Activated naive CD8-positive, alpha-beta T cell treated with anti-CD3 and anti-CD28 coated beads, Interleukin-2, amount 50 U/mL, for 24 hours (primary cell): ENCODE measurements at regions not wholly inside any gene's neighbourhood (a gene's known extent, or its start where the extent isn't known, plus 50 kb on each side); places are given as distances from the start of the nearest gene placed in this dataset.
A peak's percentile ranks its signal among the peaks of the same experiment; 100 is the strongest.
"Not testable (repeated sequence)": the region's sequence is repeated elsewhere in the genome, so short reads cannot be mapped to it uniquely, and the experiment has no call there.

ENCODE experiments used
- ATAC-seq: fragments of 150-1000 bp; cut with Tn5 transposase; one replicate; pipeline ENCODE4 v1.10.0; 2021
- DNase-seq: peaks from one replicate; pipeline ENCODE4 v3.0.0; 2021
- H3K27ac Mint-ChIP-seq: one replicate; pipeline ENCODE4 v1.8.0; 2021; ENCODE audit warnings: mild to moderate bottlenecking, mixed read lengths
- H3K27me3 Mint-ChIP-seq: one replicate; pipeline ENCODE4 v1.8.0; 2021; ENCODE audit warnings: mixed read lengths
- H3K36me3 Mint-ChIP-seq: one replicate; pipeline ENCODE4 v1.8.0; 2021; ENCODE audit warnings: low read depth, mixed read lengths
- H3K4me1 Mint-ChIP-seq: one replicate; pipeline ENCODE4 v1.8.0; 2021; ENCODE audit warnings: mixed read lengths
- H3K4me3 Mint-ChIP-seq: one replicate; pipeline ENCODE4 v1.8.0; 2021; ENCODE audit warnings: mild to moderate bottlenecking, moderate library complexity, mixed read lengths
- H3K9me3 Mint-ChIP-seq: one replicate; pipeline ENCODE4 v1.8.0; 2021; ENCODE audit warnings: mixed read lengths

DNA sequence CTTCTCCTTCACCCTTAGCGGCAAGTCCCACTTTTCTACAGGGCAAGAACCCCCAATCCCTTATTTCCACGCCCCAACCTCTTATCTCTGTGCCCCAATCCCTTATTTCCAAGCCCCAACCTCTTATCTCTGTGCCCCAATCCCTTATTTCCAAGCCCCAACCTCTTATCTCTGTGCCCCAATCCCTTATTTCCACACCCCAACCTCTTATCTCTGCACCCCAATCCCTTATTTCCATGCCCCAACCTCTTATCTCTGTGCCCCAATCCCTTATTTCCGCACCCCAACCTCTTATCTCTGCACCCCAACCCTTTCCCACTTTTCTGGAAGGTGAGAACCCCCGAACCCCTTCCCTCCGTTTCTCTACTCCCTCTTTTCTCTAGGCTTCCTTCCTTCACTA lies 116.1 kb upstream of the GJE1 start:
- Mint-ChIP-seq H3K27me3 (peaks cover 18% of the 10 kb centered on the region), H3K4me1 (peaks cover 29% of the 10 kb centered on the region)
- DNase-seq, H3K36me3 Mint-ChIP-seq, ATAC-seq, H3K27ac Mint-ChIP-seq, H3K9me3 Mint-ChIP-seq, H3K4me3 Mint-ChIP-seq: not testable (repeated sequence)

DNA sequence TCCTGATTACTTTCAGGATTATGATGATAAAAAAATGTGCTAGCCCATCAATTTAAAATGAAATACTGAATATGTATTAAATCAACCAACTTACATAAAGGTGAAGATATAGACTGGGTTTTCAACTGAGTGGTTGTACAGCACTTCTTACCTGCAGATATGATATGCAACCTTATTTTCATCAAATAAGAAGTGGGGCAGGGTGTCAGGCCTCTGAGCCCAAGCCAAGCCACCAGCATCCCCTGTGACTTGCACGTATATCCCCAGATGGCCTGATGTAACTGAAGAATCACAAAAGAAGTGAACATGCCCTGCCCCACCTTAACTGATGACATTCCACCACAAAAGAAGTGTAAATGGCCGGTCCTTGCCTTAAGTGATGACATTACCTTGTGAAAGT lies 117.3 kb upstream of the GJE1 start:
- not testable (repeated sequence) for H3K27ac Mint-ChIP-seq, ATAC-seq, DNase-seq, H3K9me3 Mint-ChIP-seq, H3K36me3 Mint-ChIP-seq, H3K4me3 Mint-ChIP-seq
- Mint-ChIP-seq H3K4me1 (peaks cover 29% of the 10 kb centered on the region), H3K27me3 (peaks cover 22% of the 10 kb centered on the region)

GRCh38 chr6:142015011-142015410 lies 117.7 kb upstream of the GJE1 start:
- Mint-ChIP-seq H3K36me3 (peaks cover 7% of the 10 kb centered on the region), H3K27ac (no peak overlapping the region), H3K27me3 (peaks cover 22% of the 10 kb centered on the region), H3K9me3 (no peaks in the 10 kb centered on the region), H3K4me3 (no peak overlapping the region), H3K4me1 (peaks cover 29% of the 10 kb centered on the region)
- DNase-seq, result no peak
- no peak for ATAC-seq

DNA sequence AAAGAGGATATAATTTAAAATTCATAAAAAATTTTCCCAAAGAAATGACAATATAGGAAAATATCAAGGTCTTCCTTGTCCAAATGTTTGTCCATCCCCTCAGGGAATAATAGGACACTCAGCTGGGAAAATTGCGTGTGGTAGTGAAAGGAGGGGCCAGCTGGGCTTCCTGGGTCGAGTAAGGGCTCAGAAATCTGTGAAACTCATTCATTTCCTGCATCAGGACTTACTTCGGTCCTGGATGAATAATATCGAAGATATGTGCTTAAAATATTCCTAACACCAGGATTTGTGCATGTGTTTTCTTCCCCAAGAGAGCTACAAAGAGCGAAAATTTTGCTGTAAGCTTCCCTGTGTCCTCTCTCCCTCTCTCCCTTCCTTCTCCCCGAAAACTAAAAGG lies 118.2 kb upstream of the GJE1 start:
- DNase-seq (no peak), ATAC-seq (no peak)
- H3K27ac Mint-ChIP-seq, result no peak overlapping the region
- peaks cover 7% of the 10 kb centered on the region for H3K36me3 Mint-ChIP-seq
- H3K4me3 Mint-ChIP-seq, result no peak overlapping the region
- no peaks in the 10 kb centered on the region for H3K9me3 Mint-ChIP-seq
- peaks cover 29% of the 10 kb centered on the region for H3K4me1 Mint-ChIP-seq
- peaks cover 22% of the 10 kb centered on the region for H3K27me3 Mint-ChIP-seq

- no peak for DNase-seq
- no peak for ATAC-seq
- H3K27me3 Mint-ChIP-seq, result peaks cover 22% of the 10 kb centered on the region
- no peak overlapping the region for H3K4me3 Mint-ChIP-seq
- no peaks in the 10 kb centered on the region for H3K9me3 Mint-ChIP-seq
- no peak overlapping the region for H3K27ac Mint-ChIP-seq
- H3K36me3 Mint-ChIP-seq, result peaks cover 7% of the 10 kb centered on the region
- H3K4me1 Mint-ChIP-seq, result peaks cover 29% of the 10 kb centered on the region
These were observed 118.7 kb upstream of the GJE1 start for GRCh38 chr6:142013875-142014495.

DNA sequence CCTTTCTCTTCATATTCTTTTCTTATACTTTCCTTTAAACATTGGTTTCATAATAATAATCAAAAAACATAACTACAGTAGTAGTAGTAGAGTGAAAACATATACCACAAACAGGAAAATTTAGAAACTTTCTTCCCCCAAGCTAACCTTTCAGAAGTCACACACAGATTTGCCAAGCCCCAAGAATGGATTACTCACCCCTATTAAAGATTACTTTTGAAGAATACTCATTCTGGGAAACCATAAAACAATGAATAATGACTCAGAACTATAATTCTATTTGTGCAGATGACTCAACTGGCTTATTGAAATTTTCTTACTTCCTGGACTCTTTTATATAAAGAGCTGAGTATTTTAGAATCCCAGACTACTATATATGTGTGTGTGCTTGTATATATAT lies 119.4 kb upstream of the GJE1 start:
- Mint-ChIP-seq H3K4me1 (peaks cover 31% of the 10 kb centered on the region), H3K36me3 (peaks cover 7% of the 10 kb centered on the region), H3K27ac (peak overlapping the region; percentile 65), H3K9me3 (no peaks in the 10 kb centered on the region), H3K27me3 (peaks cover 24% of the 10 kb centered on the region), H3K4me3 (no peak overlapping the region)
- ATAC-seq (peak; percentile 96), DNase-seq (no peak)

- no peak overlapping the region for H3K27ac Mint-ChIP-seq
- no peak overlapping the region for H3K4me3 Mint-ChIP-seq
- peaks cover 7% of the 10 kb centered on the region for H3K36me3 Mint-ChIP-seq
- H3K9me3 Mint-ChIP-seq, result no peaks in the 10 kb centered on the region
- ATAC-seq (no peak), DNase-seq (no peak)
- H3K4me1 Mint-ChIP-seq, result peaks cover 31% of the 10 kb centered on the region
- H3K27me3 Mint-ChIP-seq, result peaks cover 19% of the 10 kb centered on the region
These were observed 121.0 kb upstream of the GJE1 start for GRCh38 chr6:142011775-142012174.

DNA sequence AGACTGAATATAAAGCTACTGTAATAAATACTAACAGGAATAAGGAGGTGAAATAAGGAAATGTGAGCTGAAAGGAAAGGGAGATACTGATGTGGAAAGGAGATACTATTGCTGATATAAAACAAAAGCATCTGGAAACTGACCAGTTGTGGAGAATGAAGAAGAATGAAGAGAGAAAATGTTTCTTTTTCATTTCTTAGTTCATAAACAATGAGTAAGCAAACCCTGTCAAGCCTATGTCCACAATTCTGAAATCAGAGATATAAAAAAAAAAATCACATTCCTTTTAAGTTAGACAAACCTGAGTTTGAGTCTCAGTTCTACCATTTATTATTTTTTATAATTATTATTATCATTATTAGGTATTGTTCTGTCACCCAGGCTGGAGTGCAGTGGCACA lies 121.6 kb upstream of the GJE1 start:
- H3K27ac Mint-ChIP-seq, result no peak overlapping the region
- DNase-seq (no peak), ATAC-seq (no peak)
- H3K36me3 Mint-ChIP-seq, result peaks cover 7% of the 10 kb centered on the region
- H3K4me3 Mint-ChIP-seq, result no peak overlapping the region
- peaks cover 31% of the 10 kb centered on the region for H3K4me1 Mint-ChIP-seq
- peaks cover 19% of the 10 kb centered on the region for H3K27me3 Mint-ChIP-seq
- no peaks in the 10 kb centered on the region for H3K9me3 Mint-ChIP-seq

DNA sequence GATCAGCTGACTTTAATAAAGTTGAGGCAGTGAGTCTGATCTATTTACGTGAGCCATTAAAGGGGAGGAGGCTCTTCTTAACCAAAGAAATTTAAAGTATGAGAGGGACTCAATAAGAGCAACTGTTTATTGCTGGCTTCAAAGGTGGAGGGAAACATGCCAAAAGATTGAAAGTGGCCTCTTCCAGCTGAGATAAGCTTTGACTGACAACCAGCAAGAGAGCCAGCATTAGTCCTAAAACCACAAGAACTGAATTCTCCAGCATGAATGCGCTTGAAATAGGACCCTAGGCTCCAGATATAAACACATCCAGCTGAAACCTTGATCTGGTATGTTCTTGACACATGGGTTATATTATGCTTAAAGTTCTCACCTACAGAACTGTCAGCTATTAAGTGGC lies 123.1 kb upstream of the GJE1 start:
- peaks cover 13% of the 10 kb centered on the region for H3K27me3 Mint-ChIP-seq

GRCh38 chr6:142008781-142009180 lies 123.9 kb upstream of the GJE1 start:
- Mint-ChIP-seq H3K9me3 (no peaks in the 10 kb centered on the region), H3K4me3 (no peak overlapping the region), H3K27me3 (peaks cover 9% of the 10 kb centered on the region), H3K36me3 (peaks cover 7% of the 10 kb centered on the region), H3K4me1 (peaks cover 19% of the 10 kb centered on the region), H3K27ac (no peak overlapping the region)
- DNase-seq (no peak), ATAC-seq (no peak)

More for the DNA sequence above, 123.1 kb upstream of the GJE1 start:
- Mint-ChIP-seq H3K9me3 (no peaks in the 10 kb centered on the region), H3K4me1 (peaks cover 27% of the 10 kb centered on the region), H3K27ac (no peak overlapping the region), H3K4me3 (no peak overlapping the region), H3K36me3 (peaks cover 7% of the 10 kb centered on the region)
- ATAC-seq (no peak), DNase-seq (no peak)

DNA sequence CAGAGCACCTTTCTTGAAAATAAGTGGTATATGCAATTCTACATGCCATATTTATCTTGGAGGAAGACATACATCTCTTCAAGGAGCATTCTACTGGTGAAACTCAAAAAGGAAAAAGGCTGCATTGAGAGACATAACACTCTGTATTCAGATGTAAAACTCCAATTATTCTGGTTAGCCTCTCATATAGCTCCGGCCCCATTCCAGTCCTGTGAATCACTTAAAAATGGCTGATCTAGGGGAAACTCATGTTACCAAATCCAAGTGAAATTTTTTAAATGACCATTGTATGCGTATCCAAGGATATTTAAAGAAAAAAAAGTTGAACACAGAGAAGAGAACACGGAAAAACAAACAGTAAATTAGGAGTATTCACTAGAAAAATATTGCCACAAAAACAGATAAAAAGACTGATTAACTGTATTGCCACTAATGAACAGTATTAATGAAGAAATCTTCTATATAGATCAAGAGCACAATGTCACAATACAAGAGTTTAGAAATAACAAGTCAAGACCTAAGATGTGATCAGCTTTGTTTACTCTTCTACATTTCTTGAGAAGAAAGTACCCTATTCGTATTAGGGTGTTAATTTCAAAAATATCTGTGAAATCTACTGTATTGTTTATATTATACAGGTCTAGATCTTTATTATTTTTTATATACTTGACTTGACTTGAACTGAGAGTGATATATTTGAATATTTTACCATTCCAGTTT lies 124.5 kb upstream of the GJE1 start:
- Mint-ChIP-seq H3K4me1 (peaks cover 14% of the 10 kb centered on the region), H3K27ac (no peak overlapping the region), H3K27me3 (peaks cover 9% of the 10 kb centered on the region), H3K36me3 (peaks cover 7% of the 10 kb centered on the region), H3K9me3 (no peaks in the 10 kb centered on the region), H3K4me3 (no peak overlapping the region)
- DNase-seq (no peak), ATAC-seq (no peak)

DNA sequence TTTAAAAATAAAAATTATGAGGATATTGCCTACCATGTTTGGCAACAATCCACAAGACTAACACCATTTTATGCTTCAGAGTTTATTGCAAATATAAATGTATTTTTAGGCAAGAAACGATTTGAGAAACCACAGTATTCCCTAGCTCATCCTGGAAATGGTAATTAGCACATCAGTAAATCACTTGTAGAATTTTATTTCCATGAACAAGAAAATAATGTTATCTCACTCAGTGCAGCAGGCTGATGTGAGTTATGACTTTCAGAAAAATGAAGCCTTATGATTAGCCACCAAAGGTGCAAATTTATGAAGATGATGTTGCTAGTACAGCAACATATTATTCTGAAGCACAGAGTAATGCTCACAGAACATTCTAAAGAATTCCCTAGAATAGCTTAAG lies 127.7 kb upstream of the GJE1 start:
- no peak overlapping the region for H3K27ac Mint-ChIP-seq
- peaks cover 4% of the 10 kb centered on the region for H3K9me3 Mint-ChIP-seq
- H3K27me3 Mint-ChIP-seq, result peaks cover 2% of the 10 kb centered on the region
- no peaks in the 10 kb centered on the region for H3K36me3 Mint-ChIP-seq
- ATAC-seq, result no peak
- no peak overlapping the region for H3K4me3 Mint-ChIP-seq
- peaks cover 2% of the 10 kb centered on the region for H3K4me1 Mint-ChIP-seq
- no peak for DNase-seq

DNA sequence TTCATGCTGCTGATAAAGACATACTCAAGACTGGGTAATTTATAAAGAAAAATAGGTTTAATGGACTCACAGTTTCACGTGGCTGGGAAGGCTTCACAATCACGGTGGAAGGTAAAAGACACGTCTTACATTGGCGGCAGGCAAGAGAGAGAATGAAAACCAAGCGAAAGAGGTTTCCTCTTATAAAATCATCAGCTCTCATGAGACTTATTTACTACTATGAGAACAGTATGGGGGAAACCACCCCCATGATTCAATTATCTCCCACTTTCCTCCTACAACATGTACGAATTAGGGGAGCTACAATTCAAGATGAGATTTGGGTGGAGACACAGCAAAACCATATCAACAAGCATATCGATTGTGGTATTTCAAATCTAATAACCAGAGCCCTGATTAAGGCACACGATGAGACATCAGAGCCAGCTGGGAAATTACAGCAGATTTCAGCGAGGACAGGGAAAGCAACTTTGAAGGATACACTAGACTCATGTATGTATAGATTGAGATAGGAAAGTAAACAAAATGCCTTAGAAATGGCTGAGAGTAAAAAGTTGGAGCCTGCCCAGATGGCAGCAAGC lies 129.8 kb upstream of the GJE1 start:
- no peak overlapping the region for H3K27ac Mint-ChIP-seq
- H3K36me3 Mint-ChIP-seq, result peaks cover 2% of the 10 kb centered on the region
- H3K9me3 Mint-ChIP-seq, result peaks cover 22% of the 10 kb centered on the region
- ATAC-seq (no peak), DNase-seq (no peak)
- no peaks in the 10 kb centered on the region for H3K27me3 Mint-ChIP-seq
- H3K4me1 Mint-ChIP-seq, result no peaks in the 10 kb centered on the region
- no peak overlapping the region for H3K4me3 Mint-ChIP-seq

GRCh38 chr6:141996823-141997222 lies 135.9 kb upstream of the GJE1 start:
- H3K36me3 Mint-ChIP-seq, result peaks cover 2% of the 10 kb centered on the region
- H3K9me3 Mint-ChIP-seq, result peaks cover 41% of the 10 kb centered on the region
- H3K4me1 Mint-ChIP-seq, result no peaks in the 10 kb centered on the region
- H3K27ac Mint-ChIP-seq, result no peak overlapping the region
- ATAC-seq, result no peak
- no peak overlapping the region for H3K4me3 Mint-ChIP-seq
- no peaks in the 10 kb centered on the region for H3K27me3 Mint-ChIP-seq
- DNase-seq, result no peak

DNA sequence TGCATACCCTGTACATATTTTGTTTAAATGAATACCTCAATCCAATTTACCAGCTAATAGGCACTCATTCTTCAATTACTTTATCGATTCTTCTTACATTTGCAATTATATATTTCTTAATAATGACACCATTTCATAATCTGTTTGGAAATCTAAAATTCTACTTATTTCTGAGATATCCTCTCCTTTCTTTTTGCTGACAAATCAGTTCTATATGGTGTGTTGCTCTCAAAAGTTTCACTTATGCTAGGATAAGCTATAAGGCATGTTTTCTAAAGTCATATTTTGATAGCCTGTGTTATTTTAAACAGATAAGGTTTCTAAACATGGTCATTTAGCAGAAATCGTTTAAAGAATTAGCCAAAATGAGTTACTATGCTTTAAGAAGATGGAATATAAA lies 140.6 kb upstream of the GJE1 start:
- Mint-ChIP-seq H3K9me3 (peaks cover 14% of the 10 kb centered on the region), H3K27ac (no peak overlapping the region), H3K36me3 (no peaks in the 10 kb centered on the region), H3K27me3 (no peaks in the 10 kb centered on the region), H3K4me3 (no peak overlapping the region), H3K4me1 (no peaks in the 10 kb centered on the region)
- ATAC-seq (no peak), DNase-seq (no peak)
